GM12873 (cell line): ENCODE measurements at regions not wholly inside any gene's neighbourhood (a gene's known extent, or its start where the extent isn't known, plus 50 kb on each side); places are given as distances from the start of the nearest gene placed in this dataset.

Experiments
- CTCF ChIP-seq: IDR thresholded peaks from 2 replicates; pipeline ENCODE4 v1.5.1; 2012; ENCODE audit warnings: low read depth, mild to moderate bottlenecking, moderate library complexity, low read length, control low read depth; ENCODE audit not compliant: insufficient read depth; ENCODE audit errors: missing control alignments

GRCh38 chr18:22271030-22271429, 101.6 kb downstream of the GATA6 start:
- no peak for TF ChIP-seq CTCF

- no peak for TF ChIP-seq CTCF
Measured at GRCh38 chr18:22268641-22269128, 99.3 kb downstream of the GATA6 start.

- TF ChIP-seq CTCF: no peak
Measured at GRCh38 chr18:22267697-22268096, 98.3 kb downstream of the GATA6 start.

- no peak for TF ChIP-seq CTCF
Measured at GRCh38 chr18:22267225-22267624, 97.8 kb downstream of the GATA6 start.

- TF ChIP-seq CTCF: no peak
Measured at GRCh38 chr18:22265838-22266237, 96.4 kb downstream of the GATA6 start.

GRCh38 chr18:22260208-22260820, 90.9 kb downstream of the GATA6 start:
- TF ChIP-seq CTCF: no peak

- no peak for TF ChIP-seq CTCF
Measured at GRCh38 chr18:22257022-22257543, 87.7 kb downstream of the GATA6 start.
